Astrocyte of the cerebellum (primary cell): ENCODE measurements at regions not wholly inside any gene's neighbourhood (a gene's known extent, or its start where the extent isn't known, plus 50 kb on each side); places are given as distances from the start of the nearest gene placed in this dataset.
A peak's percentile ranks its signal among the peaks of the same experiment; 100 is the strongest.

Experiments used
- DNase-seq: peaks from one replicate; pipeline ENCODE4 v3.0.0-alpha.2; 2011; ENCODE audit warnings: low read depth
- H3K4me3 ChIP-seq: 2 replicates; pipeline ENCODE4 v1.5.1; 2011; ENCODE audit warnings: mild to moderate bottlenecking, low read depth, low read length, moderate library complexity
- in situ Hi-C: cut with HindIII; loops from 2 replicates; pipeline ENCODE4 v1.10.0; 2017; ENCODE audit warnings: low sequenced_read_pairs
- TF ChIP-seq, protein P1 (sequence below): IDR thresholded peaks from 2 replicates; pipeline ENCODE4 v1.5.1; 2012; ENCODE audit warnings: low read length, low read depth, moderate library complexity, mild to moderate bottlenecking; ENCODE audit errors: missing control alignments

DNA sequence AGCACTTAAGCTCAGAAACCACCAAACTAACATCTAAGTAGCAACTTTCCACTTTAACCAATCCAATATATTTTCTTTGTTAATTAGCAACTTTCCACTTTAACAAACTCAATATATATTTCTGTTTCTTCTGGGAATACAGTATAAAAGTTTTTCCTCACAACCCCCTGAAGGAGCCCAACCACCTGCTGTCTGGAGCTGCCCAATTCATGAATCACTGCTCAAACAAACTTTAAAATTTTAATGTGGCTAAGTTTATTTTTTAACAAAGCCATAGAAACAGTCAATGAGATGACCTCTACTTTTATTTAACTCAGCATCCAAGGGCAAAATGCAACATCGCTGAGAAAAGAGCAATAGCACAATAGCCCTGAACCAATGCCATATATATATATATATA is 500.1 kb downstream of the EPM2A start:
- H3K4me3 ChIP-seq, result no peak overlapping the region
- in situ Hi-C loops, result no loop called here
- DNase-seq, result no peak
- TF ChIP-seq, protein P1, sequence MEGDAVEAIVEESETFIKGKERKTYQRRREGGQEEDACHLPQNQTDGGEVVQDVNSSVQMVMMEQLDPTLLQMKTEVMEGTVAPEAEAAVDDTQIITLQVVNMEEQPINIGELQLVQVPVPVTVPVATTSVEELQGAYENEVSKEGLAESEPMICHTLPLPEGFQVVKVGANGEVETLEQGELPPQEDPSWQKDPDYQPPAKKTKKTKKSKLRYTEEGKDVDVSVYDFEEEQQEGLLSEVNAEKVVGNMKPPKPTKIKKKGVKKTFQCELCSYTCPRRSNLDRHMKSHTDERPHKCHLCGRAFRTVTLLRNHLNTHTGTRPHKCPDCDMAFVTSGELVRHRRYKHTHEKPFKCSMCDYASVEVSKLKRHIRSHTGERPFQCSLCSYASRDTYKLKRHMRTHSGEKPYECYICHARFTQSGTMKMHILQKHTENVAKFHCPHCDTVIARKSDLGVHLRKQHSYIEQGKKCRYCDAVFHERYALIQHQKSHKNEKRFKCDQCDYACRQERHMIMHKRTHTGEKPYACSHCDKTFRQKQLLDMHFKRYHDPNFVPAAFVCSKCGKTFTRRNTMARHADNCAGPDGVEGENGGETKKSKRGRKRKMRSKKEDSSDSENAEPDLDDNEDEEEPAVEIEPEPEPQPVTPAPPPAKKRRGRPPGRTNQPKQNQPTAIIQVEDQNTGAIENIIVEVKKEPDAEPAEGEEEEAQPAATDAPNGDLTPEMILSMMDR, result no peak

DNA sequence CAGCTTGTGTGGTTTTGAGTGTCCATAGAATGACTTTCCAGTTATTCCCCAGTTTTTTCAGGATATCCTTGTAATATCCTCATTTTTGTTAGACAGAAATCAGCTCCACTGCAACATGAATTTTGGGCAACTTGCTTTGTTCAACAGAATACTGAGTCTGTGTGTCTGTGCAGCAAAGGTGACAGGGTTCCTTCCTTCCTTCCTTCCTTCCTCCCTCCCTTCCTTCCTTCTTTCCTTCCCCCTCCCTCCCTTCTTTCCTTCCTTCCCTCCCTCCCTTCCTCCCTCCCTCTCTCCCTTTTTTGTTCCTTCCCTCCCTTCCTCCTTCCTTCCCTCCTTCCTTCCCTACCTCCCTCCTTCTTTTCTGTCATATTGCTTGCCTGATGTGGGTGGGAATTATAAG is 496.5 kb downstream of the EPM2A start:
- in situ Hi-C loops, result no loop called here
- no peak overlapping the region for H3K4me3 ChIP-seq
- TF ChIP-seq, protein P1, result no peak
- no peak for DNase-seq

DNA sequence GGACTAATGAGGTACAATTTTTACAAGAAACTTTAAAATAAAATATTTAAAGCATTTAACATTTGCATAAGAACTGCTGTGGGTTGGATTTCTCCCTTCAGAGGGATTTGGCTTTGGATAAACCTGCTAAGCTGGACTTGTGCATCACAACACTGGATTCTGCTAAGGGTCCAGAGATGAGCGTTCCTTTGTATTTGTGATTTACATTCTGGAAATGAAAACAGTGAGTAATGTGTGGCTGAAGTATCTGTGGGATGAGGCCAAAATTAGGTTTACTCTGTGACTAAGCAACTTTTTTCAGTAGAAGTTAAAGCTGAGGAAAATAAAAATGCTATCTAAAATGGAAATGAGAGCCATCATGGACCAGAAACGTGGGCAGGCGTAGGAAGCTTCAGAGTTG is 494.3 kb downstream of the EPM2A start:
- DNase-seq, result peak; percentile 49
- in situ Hi-C loops, result no loop called here
- TF ChIP-seq, protein P1, result no peak
- no peak overlapping the region for H3K4me3 ChIP-seq

DNA sequence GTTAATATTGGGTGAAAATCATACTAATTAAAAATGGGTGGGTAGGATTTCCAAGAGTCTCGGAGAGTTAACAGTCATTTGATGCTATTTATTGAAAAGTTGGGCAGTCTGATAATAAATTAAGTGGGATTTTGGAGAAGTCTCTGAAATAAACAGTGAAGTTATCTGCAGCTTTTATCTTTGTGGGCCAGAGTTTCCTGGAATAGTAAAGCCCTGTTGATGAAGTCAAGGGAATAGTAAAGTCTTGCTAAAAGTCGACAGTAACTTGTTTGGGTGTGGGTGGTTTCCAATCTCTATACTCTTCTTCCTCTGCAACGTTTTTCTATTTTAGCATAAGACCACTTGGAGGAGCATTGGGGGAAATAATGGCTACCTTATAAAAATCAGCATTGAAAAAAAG is 493.6 kb downstream of the EPM2A start:
- TF ChIP-seq, protein P1, result no peak
- no peak overlapping the region for H3K4me3 ChIP-seq
- no peak for DNase-seq
- in situ Hi-C loops, result no loop called here

DNA sequence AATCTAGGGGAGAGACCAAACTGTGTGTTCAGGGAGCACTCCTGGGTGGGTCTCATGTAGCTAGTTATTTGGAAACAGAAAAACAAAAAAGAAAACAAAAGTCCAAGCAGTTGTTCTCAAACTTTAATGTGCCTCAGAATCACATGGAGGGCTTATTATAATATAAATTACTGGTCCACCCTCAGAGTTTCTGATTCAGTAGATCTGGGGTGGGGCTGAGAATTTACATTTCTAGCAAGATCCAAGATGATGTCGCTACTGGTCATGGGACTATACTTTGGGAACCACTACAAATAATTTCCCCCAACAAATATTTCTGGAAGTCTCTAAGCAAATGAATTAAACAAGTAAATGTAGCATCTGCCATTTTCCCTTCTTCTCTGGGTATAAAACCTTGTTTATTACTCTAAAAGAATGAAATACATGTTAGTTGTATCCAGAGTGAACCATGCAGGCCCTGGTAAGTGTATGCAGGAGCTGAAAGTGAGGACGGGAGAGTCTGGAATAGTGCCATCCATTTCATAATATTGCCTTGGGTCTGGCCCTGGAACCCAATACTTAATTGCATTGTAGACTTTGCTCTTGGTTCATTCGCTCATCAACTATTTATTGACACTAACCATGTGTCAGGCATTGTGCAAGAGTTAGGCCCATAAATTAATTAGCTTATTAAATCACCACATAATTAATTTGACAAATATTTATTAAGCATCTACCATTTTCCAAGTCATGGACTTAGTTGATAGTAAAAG is 490.8 kb downstream of the EPM2A start:
- no peak for DNase-seq
- TF ChIP-seq, protein P1, result no peak
- H3K4me3 ChIP-seq, result no peak overlapping the region
- in situ Hi-C loops, result no loop called here

DNA sequence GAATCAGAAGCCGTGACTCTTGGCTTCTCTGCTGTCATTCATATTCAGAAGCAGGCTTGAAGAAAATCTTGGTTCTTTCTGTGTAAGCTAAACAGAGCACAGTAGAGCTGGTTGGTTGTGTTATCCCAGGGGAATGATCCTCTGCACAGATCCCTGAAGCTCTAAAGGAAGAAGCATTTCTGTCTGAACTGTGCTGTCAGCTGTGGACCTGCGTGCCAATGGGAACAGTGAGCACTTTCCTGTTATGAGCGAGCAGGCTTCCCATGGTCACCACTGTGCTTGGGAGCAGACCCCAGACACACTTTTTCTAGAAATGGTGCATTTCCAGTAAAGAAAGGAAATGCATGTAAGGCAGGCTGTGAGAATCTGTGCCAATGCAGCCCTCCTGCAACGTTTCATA is 490.2 kb downstream of the EPM2A start:
- in situ Hi-C loops, result no loop called here
- H3K4me3 ChIP-seq, result no peak overlapping the region
- TF ChIP-seq, protein P1, result no peak
- no peak for DNase-seq
